GM19463 (cell line): ENCODE measurements at regions not wholly inside any gene's neighbourhood (a gene's known extent, or its start where the extent isn't known, plus 50 kb on each side); places are given as distances from the start of the nearest gene placed in this dataset.

Source experiments
- ATAC-seq: cut with Tn5 transposase; IDR thresholded peaks from one replicate; pipeline ENCODE4 v1.9.1; 2021; ENCODE audit warnings: mild to moderate bottlenecking, moderate library complexity; ENCODE audit not compliant: unreplicated experiment

- no peak for ATAC-seq
These were observed 400.5 kb downstream of the MATN1 start for GRCh38 chr1:30322859-30323257.

GRCh38 chr1:30321996-30322858 is 401.2 kb downstream of the MATN1 start:
- no peak for ATAC-seq

- no peak for ATAC-seq
These were observed 402.0 kb downstream of the MATN1 start for GRCh38 chr1:30321246-30321910.

DNA sequence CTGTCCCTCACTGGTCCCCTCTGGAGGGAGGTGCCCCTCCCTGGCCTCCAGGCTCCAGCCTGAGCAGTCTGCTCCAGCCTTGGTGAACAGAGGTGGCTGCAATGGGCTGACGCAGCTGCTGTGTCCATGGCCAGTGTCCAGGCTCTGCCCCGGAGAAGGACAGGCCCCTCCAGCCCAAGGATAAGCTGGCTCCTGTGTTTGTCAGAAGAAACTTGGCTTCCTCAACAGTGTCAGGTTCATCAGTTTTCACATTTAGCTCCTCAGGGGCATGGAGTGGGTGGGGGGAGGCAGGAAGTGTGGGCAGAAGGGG is 402.8 kb downstream of the MATN1 start:
- no peak for ATAC-seq

- no peak for ATAC-seq
These were observed 403.4 kb downstream of the MATN1 start for GRCh38 chr1:30319765-30320580.

DNA sequence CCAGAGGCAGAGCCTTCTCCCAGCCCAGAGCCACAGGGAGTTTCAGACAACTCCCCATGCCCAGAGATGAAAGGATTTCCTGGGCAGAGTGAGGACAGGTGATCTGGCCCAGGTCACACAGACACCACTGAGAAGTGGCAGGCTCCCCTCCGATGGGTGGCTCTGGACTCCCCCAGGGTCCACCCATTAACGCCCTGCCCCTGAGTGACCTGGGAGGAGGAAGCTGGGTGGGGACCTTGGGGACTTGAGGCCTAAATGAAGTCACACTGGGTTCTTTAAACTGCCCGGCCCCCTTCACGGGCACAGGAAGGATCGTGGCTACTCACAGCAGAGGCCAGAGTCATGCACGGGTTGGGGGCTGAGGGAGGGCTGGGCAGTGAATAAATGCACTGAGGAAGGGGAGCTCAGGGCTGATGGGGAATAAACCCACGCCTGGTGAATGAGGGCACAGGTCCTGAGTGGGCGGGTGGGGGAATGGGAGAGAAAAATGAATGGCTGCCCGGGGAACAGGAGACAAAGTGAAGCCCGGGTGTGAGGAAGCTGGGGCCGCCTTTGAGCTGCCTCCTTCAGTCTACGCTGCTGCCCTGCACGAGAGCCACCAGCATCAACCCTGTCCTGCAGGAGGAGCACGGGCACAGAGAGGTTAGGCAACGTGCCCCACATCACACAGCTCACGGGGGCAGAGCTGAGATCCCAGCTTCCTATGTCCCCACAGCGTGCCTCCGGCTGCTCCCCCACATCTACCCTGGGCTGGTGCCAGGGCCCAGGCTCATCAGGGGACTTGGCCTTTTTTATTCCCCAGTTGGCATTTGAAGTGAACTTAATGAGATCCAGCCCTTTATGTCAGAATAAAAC is 404.3 kb downstream of the MATN1 start:
- ATAC-seq: no peak

GRCh38 chr1:30318413-30318812 is 405.0 kb downstream of the MATN1 start:
- no peak for ATAC-seq

- no peak for ATAC-seq
These were observed 405.5 kb downstream of the MATN1 start for GRCh38 chr1:30317921-30318320.

GRCh38 chr1:30316056-30316455 is 407.3 kb downstream of the MATN1 start:
- no peak for ATAC-seq

DNA sequence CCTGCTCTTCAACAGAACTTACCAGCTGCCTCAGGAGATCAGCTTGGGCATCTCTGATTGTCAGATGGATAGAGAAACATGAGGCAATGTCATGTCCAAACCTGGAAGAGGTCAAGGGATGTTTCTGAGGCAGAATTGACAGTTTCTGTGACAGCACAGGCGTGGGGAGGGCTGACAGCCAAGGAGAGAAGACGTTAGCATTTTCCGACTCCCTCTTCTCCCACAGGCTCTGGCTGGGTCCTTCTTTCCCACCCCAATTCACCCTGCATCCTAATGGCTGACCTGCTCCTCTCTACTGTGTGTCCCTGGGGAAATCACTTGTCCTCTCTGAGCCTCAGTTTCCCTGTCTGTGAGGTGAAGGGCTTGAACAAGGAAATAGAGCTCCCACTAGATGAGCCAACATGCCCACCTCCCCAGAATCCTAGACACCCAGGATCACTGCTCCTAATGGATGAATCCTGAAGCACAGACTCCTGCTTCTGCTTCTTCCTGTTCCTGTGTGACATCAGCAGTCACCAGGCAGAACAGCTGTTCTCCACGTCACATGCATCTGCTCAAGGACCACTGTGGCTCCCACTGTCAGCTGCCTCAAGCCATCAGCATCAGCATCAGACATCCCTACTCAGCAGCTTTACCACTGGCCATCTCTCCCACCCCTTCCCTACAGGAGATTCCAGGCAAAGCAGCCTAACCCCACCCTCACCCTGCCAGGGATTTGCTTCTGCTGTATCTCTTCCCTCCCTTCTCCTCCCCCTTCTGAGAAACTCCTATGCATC is 408.0 kb downstream of the MATN1 start:
- no peak for ATAC-seq

DNA sequence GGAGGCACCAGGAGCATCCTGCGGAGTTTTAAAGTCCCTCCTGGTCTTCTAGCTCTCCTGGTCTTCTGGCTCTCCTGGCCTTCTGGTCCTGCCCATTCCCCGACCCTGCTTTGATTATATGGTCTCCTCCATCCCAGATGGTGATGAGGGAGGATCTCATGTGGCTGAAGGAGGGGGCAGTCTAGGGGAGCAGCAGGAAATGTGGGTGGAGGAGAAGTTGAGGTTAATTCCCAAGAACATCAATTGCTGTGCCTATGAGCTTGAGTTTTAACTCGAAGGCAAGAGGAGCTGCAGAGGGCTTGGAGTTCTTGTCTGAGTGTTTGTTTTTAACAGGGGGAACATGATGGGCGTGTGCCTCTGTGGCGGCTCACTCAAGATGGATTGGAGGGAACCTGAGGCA is 408.8 kb downstream of the MATN1 start:
- ATAC-seq: no peak

DNA sequence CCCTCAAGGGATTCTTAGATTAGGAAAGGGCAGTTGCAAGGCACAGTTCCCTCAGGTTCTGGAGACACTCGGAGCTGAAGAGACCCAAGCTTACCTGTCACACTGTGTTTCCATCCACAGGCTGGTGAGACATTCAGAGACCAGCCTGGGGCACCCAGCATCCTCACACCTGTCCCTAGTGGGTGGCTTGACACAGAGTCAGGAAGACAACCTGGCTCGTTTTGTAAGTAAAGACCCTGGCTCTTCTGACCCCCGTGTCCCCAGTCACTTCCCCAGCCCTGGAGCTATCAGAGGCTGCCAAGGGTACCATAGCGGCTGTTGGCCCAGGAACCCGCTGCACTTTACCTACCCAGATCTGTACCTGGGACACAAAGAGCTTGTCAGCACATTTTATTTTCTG is 409.8 kb downstream of the MATN1 start:
- no peak for ATAC-seq

- ATAC-seq: no peak
These were observed 410.2 kb downstream of the MATN1 start for GRCh38 chr1:30313176-30313575.

GRCh38 chr1:30312226-30312625 is 411.2 kb downstream of the MATN1 start:
- no peak for ATAC-seq

- ATAC-seq: no peak
These were observed 411.6 kb downstream of the MATN1 start for GRCh38 chr1:30311749-30312148.

- ATAC-seq: no peak
These were observed 412.2 kb downstream of the MATN1 start for GRCh38 chr1:30310966-30311742.

DNA sequence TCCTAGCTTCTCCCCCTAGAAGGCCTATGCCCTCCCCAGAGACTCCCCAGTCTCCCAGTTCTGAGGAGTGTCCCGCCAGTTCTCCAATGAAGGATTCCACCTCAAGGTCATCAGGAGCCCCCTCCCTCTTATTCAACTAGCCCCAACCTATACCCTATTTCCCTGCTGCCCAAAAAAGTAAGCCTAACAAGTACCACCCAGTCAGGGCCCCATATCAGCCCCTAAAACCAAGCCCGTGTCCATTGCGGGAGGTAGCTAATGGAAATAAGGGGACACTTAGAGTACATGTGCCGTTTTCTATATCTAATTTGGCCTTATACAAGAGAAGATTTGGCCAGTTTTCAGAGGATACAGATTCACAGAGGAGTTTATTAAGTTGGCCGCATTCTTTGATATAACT is 416.2 kb downstream of the MATN1 start:
- ATAC-seq: no peak

GRCh38 chr1:30305519-30305918 is 417.9 kb downstream of the MATN1 start:
- no peak for ATAC-seq

DNA sequence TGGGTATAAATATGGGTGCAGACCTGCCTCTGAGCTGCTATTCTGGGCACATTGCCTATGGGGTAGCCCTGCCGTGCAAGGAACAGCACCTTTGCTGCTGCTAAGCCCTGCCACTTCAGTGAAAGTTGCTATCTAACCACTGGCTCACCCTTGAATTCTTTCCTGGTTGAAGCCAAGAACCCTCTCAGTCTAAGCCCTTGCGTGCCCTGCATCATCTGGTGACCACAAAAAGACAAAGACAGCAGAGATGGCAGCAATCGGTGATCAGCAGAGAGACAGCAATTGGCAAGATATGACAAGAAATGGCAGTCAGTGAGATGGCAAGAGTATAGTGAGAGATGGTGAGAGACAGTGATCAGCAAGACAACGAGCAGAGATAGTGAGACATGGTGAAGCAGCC is 418.3 kb downstream of the MATN1 start:
- no peak for ATAC-seq
